Osteocyte (in vitro differentiated cells): ENCODE measurements at regions not wholly inside any gene's neighbourhood (a gene's known extent, or its start where the extent isn't known, plus 50 kb on each side); places are given as distances from the start of the nearest gene placed in this dataset.

Experiments used
- DNase-seq: peaks from one replicate; pipeline ENCODE4 v3.0.0; 2021; ENCODE audit warnings: mixed read lengths; ENCODE audit not compliant: unreplicated experiment; ENCODE audit errors: extremely low spot score
- H3K27ac Mint-ChIP-seq: one replicate; pipeline ENCODE4 v1.8.0; 2021; ENCODE audit warnings: mild to moderate bottlenecking, mixed read lengths; ENCODE audit not compliant: unreplicated experiment
- H3K27me3 Mint-ChIP-seq: one replicate; pipeline ENCODE4 v1.8.0; 2021; ENCODE audit warnings: mixed read lengths; ENCODE audit not compliant: unreplicated experiment
- H3K36me3 Mint-ChIP-seq: one replicate; pipeline ENCODE4 v1.8.0; 2021; ENCODE audit warnings: mixed read lengths; ENCODE audit not compliant: unreplicated experiment
- H3K4me1 Mint-ChIP-seq: one replicate; pipeline ENCODE4 v1.8.0; 2021; ENCODE audit warnings: mixed read lengths; ENCODE audit not compliant: unreplicated experiment
- H3K4me3 Mint-ChIP-seq: one replicate; pipeline ENCODE4 v1.8.0; 2021; ENCODE audit warnings: mild to moderate bottlenecking, moderate library complexity, mixed read lengths; ENCODE audit not compliant: unreplicated experiment
- H3K9me3 Mint-ChIP-seq: one replicate; pipeline ENCODE4 v1.8.0; 2021; ENCODE audit warnings: mixed read lengths; ENCODE audit not compliant: unreplicated experiment
- CTCF ChIP-seq: fragments of 200-600 bp; sonication (generic); IDR thresholded peaks from 2 replicates; pipeline ENCODE4 v1.5.0; 2021; ENCODE audit warnings: antibody characterized with exemption, mild to moderate bottlenecking, moderate library complexity

GRCh38 chr2:217293607-217294006, 433.7 kb upstream of the TNP1 start:
- H3K4me3 Mint-ChIP-seq = no peak overlapping the region
- no peak for DNase-seq
- peaks cover 16% of the 10 kb centered on the region for H3K9me3 Mint-ChIP-seq
- no peak for TF ChIP-seq CTCF
- no peak overlapping the region for H3K27ac Mint-ChIP-seq
- H3K4me1 Mint-ChIP-seq = peaks cover 16% of the 10 kb centered on the region
- peaks cover 10% of the 10 kb centered on the region for H3K36me3 Mint-ChIP-seq
- H3K27me3 Mint-ChIP-seq = no peaks in the 10 kb centered on the region

GRCh38 chr2:217293046-217293445, 433.2 kb upstream of the TNP1 start:
- no peak overlapping the region for H3K4me3 Mint-ChIP-seq
- H3K27ac Mint-ChIP-seq = no peak overlapping the region
- H3K9me3 Mint-ChIP-seq = peaks cover 16% of the 10 kb centered on the region
- TF ChIP-seq CTCF = no peak
- no peak for DNase-seq
- peaks cover 17% of the 10 kb centered on the region for H3K4me1 Mint-ChIP-seq
- H3K36me3 Mint-ChIP-seq = peaks cover 10% of the 10 kb centered on the region
- no peaks in the 10 kb centered on the region for H3K27me3 Mint-ChIP-seq

GRCh38 chr2:217291259-217291658, 431.4 kb upstream of the TNP1 start:
- no peaks in the 10 kb centered on the region for H3K36me3 Mint-ChIP-seq
- no peak for DNase-seq
- H3K27me3 Mint-ChIP-seq = no peaks in the 10 kb centered on the region
- H3K27ac Mint-ChIP-seq = no peak overlapping the region
- H3K4me1 Mint-ChIP-seq = peaks cover 29% of the 10 kb centered on the region
- no peak overlapping the region for H3K4me3 Mint-ChIP-seq
- TF ChIP-seq CTCF = no peak
- H3K9me3 Mint-ChIP-seq = peaks cover 4% of the 10 kb centered on the region

- TF ChIP-seq CTCF = no peak
- no peaks in the 10 kb centered on the region for H3K27me3 Mint-ChIP-seq
- H3K36me3 Mint-ChIP-seq = no peaks in the 10 kb centered on the region
- no peaks in the 10 kb centered on the region for H3K9me3 Mint-ChIP-seq
- H3K27ac Mint-ChIP-seq = no peak overlapping the region
- DNase-seq = no peak
- H3K4me3 Mint-ChIP-seq = no peak overlapping the region
- peaks cover 29% of the 10 kb centered on the region for H3K4me1 Mint-ChIP-seq
Measured at GRCh38 chr2:217290467-217290866, 430.6 kb upstream of the TNP1 start.

GRCh38 chr2:217289907-217290280, 430.0 kb upstream of the TNP1 start:
- H3K4me3 Mint-ChIP-seq = no peak overlapping the region
- no peak for DNase-seq
- no peaks in the 10 kb centered on the region for H3K36me3 Mint-ChIP-seq
- peaks cover 29% of the 10 kb centered on the region for H3K4me1 Mint-ChIP-seq
- H3K9me3 Mint-ChIP-seq = no peaks in the 10 kb centered on the region
- H3K27ac Mint-ChIP-seq = peak overlapping the region; percentile 20
- H3K27me3 Mint-ChIP-seq = no peaks in the 10 kb centered on the region
- TF ChIP-seq CTCF = no peak
